Lower leg skin (tissue), 4 donors: ENCODE measurements at regions not wholly inside any gene's neighbourhood (a gene's known extent, or its start where the extent isn't known, plus 50 kb on each side); places are given as distances from the start of the nearest gene placed in this dataset.
"Not testable (repeated sequence)": the region's sequence is repeated elsewhere in the genome, so short reads cannot be mapped to it uniquely, and the experiment has no call there.

ENCODE experiments used
- DNase-seq, 2 donors: peaks; one replicate each; pipeline ENCODE4 v3.0.0-alpha.2; 2019; ENCODE audit warnings: low spot score in 2 of 2
- H3K4me3 ChIP-seq: fragments of 200-600 bp; sonication (generic); 2 replicates; pipeline ENCODE4 v1.5.1; 2017; ENCODE audit warnings: mild to moderate bottlenecking, low read depth; ENCODE audit not compliant: poor library complexity, severe bottlenecking
- CTCF ChIP-seq, 3 donors: fragments of 450-650 bp; IDR thresholded peaks; one replicate each; pipeline ENCODE4 v1.5.1; 2016; ENCODE audit warnings: antibody characterized with exemption in 3 of 3, mild to moderate bottlenecking in 3 of 3, moderate library complexity in 2 of 3
- POLR2A ChIP-seq, 2 donors: fragments of 450-650 bp; IDR thresholded peaks; one replicate each; pipeline ENCODE4 v1.6.1; 2016 to 2017; ENCODE audit warnings: antibody characterized with exemption in 2 of 2, mild to moderate bottlenecking in 1 of 2, moderate library complexity in 1 of 2
- WGBS, 2 donors: methylation state at CpG; one replicate each; pipeline ENCODE4 v1.1.5; 2018; 5-methylcytosine and 5-hydroxymethylcytosine counted together
- intact Hi-C: fragments of 100-400 bp; cut with DNase I; formaldehyde crosslinking; loops from one replicate; pipeline ENCODE4 v1.15.0; 2023; ENCODE audit warnings: low total_unique reads

- WGBS, 2 donors = 84% methylated on average over 1 of the region's 1 CpG
- no peak overlapping the region for H3K4me3 ChIP-seq
- TF ChIP-seq POLR2A (IDR thresholded peaks at IDR 0.05) (no peak), CTCF (IDR thresholded peaks at IDR 0.05) (no peak)
- intact Hi-C loops = no loop called here
- DNase-seq = no peak
Measured at GRCh38 chr4:33126002-33126401, 2405.8 kb downstream of the PCDH7 start.

- H3K4me3 ChIP-seq, DNase-seq, intact Hi-C loops: not testable (repeated sequence)
- WGBS, 2 donors = 83 to 94% methylated on average over 1 of the region's 1 CpG
Measured at GRCh38 chr4:33130662-33131061, 2410.5 kb downstream of the PCDH7 start.

- intact Hi-C loops = no loop called here
- no peak for TF ChIP-seq CTCF (IDR thresholded peaks at IDR 0.05)
- TF ChIP-seq POLR2A (IDR thresholded peaks at IDR 0.05) = no peak
- WGBS, 2 donors = 34 to 41% methylated on average over 2 of the region's 2 CpGs
- no peak overlapping the region for H3K4me3 ChIP-seq
- no peak for DNase-seq
Measured at GRCh38 chr4:33133723-33134122, 2413.6 kb downstream of the PCDH7 start.

GRCh38 chr4:33134366-33134765, 2414.2 kb downstream of the PCDH7 start:
- no peak for DNase-seq
- TF ChIP-seq CTCF (IDR thresholded peaks at IDR 0.05) (no peak), POLR2A (IDR thresholded peaks at IDR 0.05) (no peak)
- intact Hi-C loops = no loop called here
- no peak overlapping the region for H3K4me3 ChIP-seq
- 31 to 60% methylated on average over 1 of the region's 1 CpG for WGBS, 2 donors

- intact Hi-C loops = no loop called here
- no peak overlapping the region for H3K4me3 ChIP-seq
- WGBS, 2 donors = 47 to 55% methylated on average over 5 of the region's 5 CpGs
- TF ChIP-seq POLR2A (IDR thresholded peaks at IDR 0.05) (no peak), CTCF (IDR thresholded peaks at IDR 0.05) (no peak)
- DNase-seq = no peak
Measured at GRCh38 chr4:33149658-33150524, 2429.7 kb downstream of the PCDH7 start.

- 46 to 50% methylated on average over 3 of the region's 3 CpGs for WGBS, 2 donors
- H3K4me3 ChIP-seq = no peak overlapping the region
- no peak for DNase-seq
- intact Hi-C loops = no loop called here
- TF ChIP-seq CTCF (IDR thresholded peaks at IDR 0.05) (no peak), POLR2A (IDR thresholded peaks at IDR 0.05) (no peak)
Measured at GRCh38 chr4:33150525-33150910, 2430.3 kb downstream of the PCDH7 start.
